Liver (tissue), 8 donors: ENCODE measurements at regions not wholly inside any gene's neighbourhood (a gene's known extent, or its start where the extent isn't known, plus 50 kb on each side); places are given as distances from the start of the nearest gene placed in this dataset.
"Not testable (repeated sequence)": the region's sequence is repeated elsewhere in the genome, so short reads cannot be mapped to it uniquely, and the experiment has no call there.

ENCODE experiments used
- DNase-seq: peaks from one replicate; pipeline ENCODE4 v3.0.0-alpha.2; 2017; ENCODE audit warnings: low spot score
- H3K27ac ChIP-seq, 2 donors: one replicate each; pipeline ENCODE4 v1.7.0; 2013; ENCODE audit warnings: inconsistent platforms in 2 of 2, low read length in 2 of 2, control low read depth in 1 of 2, low read depth in 1 of 2, mild to moderate bottlenecking in 1 of 2
- H3K27me3 ChIP-seq, 4 donors: one replicate each; pipeline versions ENCODE4 v1.6.1 to v1.7.0; 2013; ENCODE audit warnings: low read length in 3 of 4, inconsistent platforms in 1 of 4, mild to moderate bottlenecking in 1 of 4, moderate library complexity in 1 of 4; ENCODE audit not compliant: control insufficient read depth in 4 of 4, insufficient read depth in 4 of 4
- H3K36me3 ChIP-seq, 4 donors: one replicate each; pipeline versions ENCODE4 v1.6.1 to v1.7.0; 2013; ENCODE audit warnings: low read length in 3 of 4, mild to moderate bottlenecking in 3 of 4, low read depth in 1 of 4, moderate library complexity in 1 of 4; ENCODE audit not compliant: control insufficient read depth in 4 of 4, insufficient read depth in 3 of 4
- H3K4me1 ChIP-seq, 4 donors: one replicate each; pipeline versions ENCODE4 v1.6.1 to v1.7.0; 2013; ENCODE audit warnings: low read length in 3 of 4, mild to moderate bottlenecking in 3 of 4, moderate library complexity in 1 of 4; ENCODE audit not compliant: control insufficient read depth in 4 of 4, insufficient read depth in 4 of 4
- H3K4me3 ChIP-seq, 3 donors: one replicate each; pipeline versions ENCODE4 v1.6.1 to v1.7.0; 2013; ENCODE audit warnings: low read length in 3 of 3, control low read depth in 1 of 3, low read depth in 1 of 3, mild to moderate bottlenecking in 1 of 3
- H3K9ac ChIP-seq, 2 donors: one replicate each; pipeline ENCODE4 v1.7.0; 2013; ENCODE audit warnings: low read length in 2 of 2, mild to moderate bottlenecking in 2 of 2, moderate library complexity in 2 of 2, control low read depth in 1 of 2, low read depth in 1 of 2
- H3K9me3 ChIP-seq, 4 donors: one replicate each; pipeline versions ENCODE4 v1.6.1 to v1.7.0; 2013; ENCODE audit warnings: low read length in 3 of 4; ENCODE audit not compliant: control insufficient read depth in 4 of 4
- CTCF ChIP-seq: fragments of 150-350 bp; IDR thresholded peaks from 2 replicates; pipeline ENCODE4 v1.5.1; 2017; ENCODE audit warnings: improper control_type of control experiment, low read depth, low read length; ENCODE audit not compliant: missing input control
- RAD21 ChIP-seq, 2 donors: IDR thresholded peaks; 2 replicates each; pipeline ENCODE4 v1.6.1; 2016; ENCODE audit warnings: antibody characterized with exemption in 2 of 2, mild to moderate bottlenecking in 2 of 2
- WGBS: extraction: QIAGEN DNeasy Blood & Tissue Kit; methylation state at CpG from one replicate; pipeline ENCODE4 v1.1.7; 2013; 5-methylcytosine and 5-hydroxymethylcytosine counted together
- donor health status: healthy.
- donor health status: healthy.
- donor health status: healthy.
- donor health status: healthy.
- donor health status: healthy.

DNA sequence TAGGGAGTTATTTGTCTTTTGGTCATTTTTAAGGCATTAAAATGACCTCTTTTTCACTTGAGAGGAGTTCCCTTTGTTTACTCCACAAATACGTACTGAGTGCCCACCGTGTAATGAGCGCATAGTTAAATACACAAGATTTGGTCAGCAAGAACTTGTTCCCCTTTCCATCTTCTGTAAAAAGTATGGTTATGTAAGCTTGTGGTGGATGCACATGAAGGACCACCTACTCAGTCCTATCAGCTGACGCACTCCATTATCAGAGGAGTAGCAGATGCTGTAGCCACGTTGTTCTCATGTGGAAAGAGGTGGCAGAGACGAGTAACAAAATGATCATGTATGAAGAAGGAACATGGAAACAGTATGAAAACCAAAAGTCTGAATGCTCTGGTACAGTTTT, 78.0 kb upstream of the GARIN1A start:
- not testable (repeated sequence) for H3K9me3 ChIP-seq, DNase-seq, H3K4me1 ChIP-seq, H3K9ac ChIP-seq, H3K27me3 ChIP-seq, H3K27ac ChIP-seq, H3K4me3 ChIP-seq
- peaks cover 2 to 20% (median 10%) of the 10 kb centered on the region in 4 donors for H3K36me3 ChIP-seq
- 91% methylated on average over 6 of the region's 6 CpGs for WGBS

- not testable (repeated sequence) for H3K9ac ChIP-seq, H3K4me3 ChIP-seq, DNase-seq, H3K9me3 ChIP-seq, H3K4me1 ChIP-seq, H3K27ac ChIP-seq, H3K27me3 ChIP-seq
- 90% methylated on average over 8 of the region's 8 CpGs for WGBS
- peaks cover 2 to 22% (median 10%) of the 10 kb centered on the region in 4 donors for H3K36me3 ChIP-seq
These were observed 75.6 kb upstream of the GARIN1A start for GRCh38 chr7:128596336-128597128.

- H3K4me3 ChIP-seq, H3K36me3 ChIP-seq, H3K4me1 ChIP-seq, DNase-seq, H3K9ac ChIP-seq, H3K27me3 ChIP-seq, H3K27ac ChIP-seq, H3K9me3 ChIP-seq: not testable (repeated sequence)
- 91% methylated on average over 5 of the region's 5 CpGs for WGBS
These were observed 73.1 kb upstream of the GARIN1A start for GRCh38 chr7:128598946-128599345.

DNA sequence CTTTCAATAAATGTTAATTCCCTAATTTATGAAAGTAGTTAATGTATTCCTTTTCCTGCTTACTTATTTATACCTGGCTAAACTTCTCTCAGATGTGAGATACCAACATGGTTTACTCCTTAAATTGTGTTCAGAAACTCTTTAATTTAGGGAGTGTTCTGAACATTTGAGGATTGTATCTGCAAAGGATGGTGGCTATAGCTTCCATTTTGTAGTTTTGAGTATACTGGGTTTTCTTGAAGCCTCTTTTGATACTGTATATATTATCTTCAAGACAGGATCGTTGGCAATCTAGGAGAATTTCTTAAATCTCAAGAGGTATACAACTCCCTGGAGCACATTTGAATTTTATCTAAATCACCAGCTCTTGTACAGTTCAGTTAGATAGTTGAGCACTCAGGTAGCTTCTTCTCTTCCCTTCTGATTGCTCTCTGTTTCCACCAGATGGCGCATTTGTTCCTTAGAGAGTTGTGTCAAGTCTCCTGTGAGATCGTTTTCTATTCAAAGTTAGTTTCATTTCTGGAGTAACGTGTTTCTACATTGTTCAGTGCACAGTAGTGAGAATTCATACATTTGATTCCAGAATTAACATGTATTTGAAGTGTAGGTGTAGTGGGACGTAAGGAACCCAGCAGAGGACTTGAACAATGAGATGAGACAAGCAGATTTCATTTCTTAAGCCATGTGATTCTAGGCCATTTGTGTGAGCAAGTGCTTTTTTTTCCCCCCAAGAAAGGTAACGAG, 63.2 kb upstream of the GARIN1A start:
- H3K27ac ChIP-seq = not testable (repeated sequence)

DNA sequence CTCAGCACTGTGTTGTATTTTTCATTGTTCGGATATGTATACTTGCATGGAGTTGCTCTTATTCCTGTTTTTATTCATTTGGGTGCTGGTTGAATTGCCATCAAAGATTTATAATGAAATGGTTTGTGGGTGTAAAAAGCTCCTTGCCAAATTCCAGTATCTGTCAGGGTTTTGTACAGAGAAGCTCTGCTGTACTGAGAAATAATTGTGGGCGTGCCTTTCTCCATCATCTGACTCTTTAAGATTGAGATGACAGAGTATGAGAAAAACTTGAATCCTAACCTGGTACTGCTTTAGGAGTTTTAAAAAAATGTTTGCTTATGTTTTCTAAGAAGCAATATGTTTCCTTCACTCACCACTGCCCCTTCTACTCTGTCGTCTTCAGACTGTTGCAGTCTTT, 58.7 kb upstream of the GARIN1A start:
- not testable (repeated sequence) for H3K27ac ChIP-seq, H3K9ac ChIP-seq, H3K36me3 ChIP-seq, H3K27me3 ChIP-seq, H3K9me3 ChIP-seq, DNase-seq, H3K4me1 ChIP-seq, H3K4me3 ChIP-seq
- WGBS = 95% methylated on average over 3 of the region's 3 CpGs

More for the DNA sequence above, 63.2 kb upstream of the GARIN1A start:
- not testable (repeated sequence) for H3K4me1 ChIP-seq, H3K27me3 ChIP-seq, H3K36me3 ChIP-seq, DNase-seq, H3K9me3 ChIP-seq, H3K4me3 ChIP-seq
- WGBS = 15% methylated on average over 6 of the region's 6 CpGs
- TF ChIP-seq RAD21 (IDR thresholded peaks at IDR 0.05) = peak; percentile 58 to 60
- peak; percentile 16 for TF ChIP-seq CTCF
- H3K9ac ChIP-seq = peak overlapping the region in 1 of 2 donors; percentile 47

DNA sequence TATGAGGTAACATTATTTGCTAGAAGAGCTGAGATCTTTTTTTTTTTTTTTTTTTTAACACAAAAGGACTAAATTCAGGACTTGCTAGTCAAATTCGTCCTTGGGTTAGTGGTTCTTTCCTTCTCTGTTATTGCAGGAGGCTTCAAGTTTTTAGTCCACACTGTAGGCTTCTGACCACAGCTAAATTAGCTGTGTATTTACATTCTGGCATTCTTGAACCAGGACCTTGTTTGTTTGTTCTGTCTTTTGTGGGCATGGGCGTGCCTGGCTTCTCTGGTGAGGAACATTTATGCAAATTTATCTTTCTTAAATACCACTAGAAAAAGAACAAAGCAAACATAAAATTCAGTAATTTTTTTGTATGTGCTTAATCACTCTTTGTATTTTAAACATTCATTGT, 57.3 kb upstream of the GARIN1A start:
- DNase-seq = not testable (repeated sequence)
- peaks cover 2 to 12% (median 8%) of the 10 kb centered on the region in 4 donors for H3K36me3 ChIP-seq
- 87% methylated on average over 2 of the region's 2 CpGs for WGBS

GRCh38 chr7:128616799-128617198, 55.3 kb upstream of the GARIN1A start:
- 93% methylated on average over 4 of the region's 4 CpGs for WGBS
- not testable (repeated sequence) for H3K27ac ChIP-seq, H3K4me1 ChIP-seq, H3K9me3 ChIP-seq, H3K4me3 ChIP-seq, DNase-seq, H3K27me3 ChIP-seq, H3K9ac ChIP-seq
- H3K36me3 ChIP-seq = peaks cover 5 to 21% (median 8%) of the 10 kb centered on the region in 4 donors

More for the DNA sequence above, 57.3 kb upstream of the GARIN1A start:
- not testable (repeated sequence) for H3K9ac ChIP-seq, H3K27ac ChIP-seq, H3K4me3 ChIP-seq, H3K9me3 ChIP-seq, H3K4me1 ChIP-seq, H3K27me3 ChIP-seq
